Activated naive CD4-positive, alpha-beta T cell treated with Interleukin-2 at 50 U/mL for 16 hours (primary cell): ENCODE measurements at regions not wholly inside any gene's neighbourhood (a gene's known extent, or its start where the extent isn't known, plus 50 kb on each side); places are given as distances from the start of the nearest gene placed in this dataset.

ENCODE experiments used
- DNase-seq: peaks from one replicate; pipeline ENCODE4 v3.0.0-alpha.2; 2020

- no peak for DNase-seq
These were observed 264.7 kb upstream of the SLC14A2 start for GRCh38 chr18:45350404-45351156.

- DNase-seq = no peak
These were observed 262.4 kb upstream of the SLC14A2 start for GRCh38 chr18:45352874-45353273.

GRCh38 chr18:45353530-45353929 is 261.7 kb upstream of the SLC14A2 start:
- DNase-seq = no peak

GRCh38 chr18:45355944-45356520 is 259.2 kb upstream of the SLC14A2 start:
- no peak for DNase-seq

GRCh38 chr18:45357686-45358470 is 257.4 kb upstream of the SLC14A2 start:
- DNase-seq = no peak

GRCh38 chr18:45359275-45360009 is 255.8 kb upstream of the SLC14A2 start:
- DNase-seq = no peak

GRCh38 chr18:45361125-45361851 is 254.0 kb upstream of the SLC14A2 start:
- DNase-seq = no peak

GRCh38 chr18:45363196-45363595 is 252.1 kb upstream of the SLC14A2 start:
- DNase-seq = no peak

- DNase-seq = no peak
These were observed 249.4 kb upstream of the SLC14A2 start for GRCh38 chr18:45365835-45366234.

- DNase-seq = no peak
These were observed 244.8 kb upstream of the SLC14A2 start for GRCh38 chr18:45370255-45371010.

GRCh38 chr18:45373286-45373880 is 241.9 kb upstream of the SLC14A2 start:
- DNase-seq = no peak

- DNase-seq = no peak
These were observed 241.0 kb upstream of the SLC14A2 start for GRCh38 chr18:45374236-45374635.

- DNase-seq = no peak
These were observed 240.2 kb upstream of the SLC14A2 start for GRCh38 chr18:45374878-45375630.

- no peak for DNase-seq
These were observed 239.1 kb upstream of the SLC14A2 start for GRCh38 chr18:45376193-45376592.

- DNase-seq = no peak
These were observed 237.0 kb upstream of the SLC14A2 start for GRCh38 chr18:45378308-45378707.

- no peak for DNase-seq
These were observed 236.3 kb upstream of the SLC14A2 start for GRCh38 chr18:45378933-45379332.

GRCh38 chr18:45379903-45380302 is 235.4 kb upstream of the SLC14A2 start:
- no peak for DNase-seq

GRCh38 chr18:45381282-45381681 is 234.0 kb upstream of the SLC14A2 start:
- DNase-seq = no peak

- DNase-seq = no peak
These were observed 232.0 kb upstream of the SLC14A2 start for GRCh38 chr18:45383228-45383627.

- DNase-seq = peak; percentile 24
These were observed 230.9 kb upstream of the SLC14A2 start for GRCh38 chr18:45384137-45384961.
